GM18505 (cell line): ENCODE measurements at regions not wholly inside any gene's neighbourhood (a gene's known extent, or its start where the extent isn't known, plus 50 kb on each side); places are given as distances from the start of the nearest gene placed in this dataset.

Experiments used
- ATAC-seq: cut with Tn5 transposase; IDR thresholded peaks from one replicate; pipeline ENCODE4 v1.9.1; 2021; ENCODE audit not compliant: unreplicated experiment
- POLR2A ChIP-seq: IDR thresholded peaks from 4 replicates; pipeline ENCODE4 v1.6.1; 2011; ENCODE audit warnings: borderline replicate concordance; ENCODE audit not compliant: insufficient read depth, insufficient read length; ENCODE audit errors: extremely low read depth

DNA sequence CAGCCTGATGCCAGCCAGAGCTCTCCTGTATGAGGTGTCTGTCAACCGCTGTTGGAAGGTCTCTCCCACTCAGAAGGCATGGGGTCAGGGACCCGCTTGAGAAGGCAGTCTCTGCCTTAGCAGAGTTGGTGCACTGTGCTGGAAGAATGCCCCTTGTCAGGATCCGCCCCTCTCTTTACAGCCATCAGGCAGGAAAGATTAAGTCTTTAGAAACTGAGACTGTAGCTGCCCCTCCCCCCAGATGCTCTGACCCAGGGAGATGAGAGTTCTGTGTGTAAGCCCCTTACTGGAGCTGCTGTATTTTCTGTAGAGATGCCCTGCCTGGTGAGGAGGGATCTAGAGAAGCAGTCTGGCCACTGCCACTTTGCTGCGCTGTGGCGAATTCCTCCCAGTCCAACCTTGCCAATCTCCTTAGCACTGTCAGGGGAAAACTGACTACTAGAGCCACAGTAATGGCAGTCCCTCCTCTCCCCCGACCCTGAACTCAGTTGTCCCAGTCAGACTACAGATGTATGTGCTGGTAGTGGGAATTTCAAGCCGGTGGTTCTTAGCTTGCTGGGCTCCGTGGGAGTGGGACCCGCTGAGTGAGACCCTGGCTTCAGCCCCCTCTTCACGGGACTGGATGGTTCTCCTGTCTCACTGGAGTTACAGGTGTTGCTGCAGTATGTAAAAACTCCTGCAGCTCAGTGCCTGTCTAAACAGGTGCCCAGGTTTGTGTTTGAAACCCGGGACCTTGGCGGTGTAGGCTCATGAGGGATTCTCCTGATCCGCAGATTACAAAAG is 285.5 kb upstream of the ZWINT start:
- TF ChIP-seq POLR2A, result no peak
- ATAC-seq, result no peak

DNA sequence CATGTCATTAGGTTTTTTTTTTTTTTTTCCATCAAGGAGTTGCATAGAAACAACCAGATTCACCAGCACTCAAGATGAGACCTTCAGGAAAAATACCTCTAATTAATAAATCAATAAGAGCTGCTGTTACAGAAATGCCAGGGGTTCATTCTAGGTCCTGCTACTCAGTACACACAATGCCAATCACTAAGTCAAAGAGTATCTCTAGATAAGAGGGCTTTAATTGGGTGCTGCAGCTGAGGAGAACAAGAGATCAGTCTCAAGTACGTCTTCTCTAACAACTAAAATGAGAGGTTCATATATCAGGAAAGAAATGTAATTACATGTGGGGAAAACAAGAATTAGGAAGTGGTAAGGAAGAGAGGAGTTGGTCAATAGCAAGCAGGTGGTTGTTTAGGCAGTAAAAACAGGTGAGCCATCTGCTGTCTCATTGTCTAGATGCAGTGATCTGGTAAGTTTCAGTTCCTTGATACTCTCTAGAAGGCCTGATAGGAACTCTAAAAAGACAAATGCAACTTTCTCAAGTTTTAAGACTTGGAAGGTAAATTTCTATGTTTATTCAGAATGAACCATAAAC is 272.9 kb upstream of the ZWINT start:
- no peak for TF ChIP-seq POLR2A
- ATAC-seq, result peak; percentile 99

DNA sequence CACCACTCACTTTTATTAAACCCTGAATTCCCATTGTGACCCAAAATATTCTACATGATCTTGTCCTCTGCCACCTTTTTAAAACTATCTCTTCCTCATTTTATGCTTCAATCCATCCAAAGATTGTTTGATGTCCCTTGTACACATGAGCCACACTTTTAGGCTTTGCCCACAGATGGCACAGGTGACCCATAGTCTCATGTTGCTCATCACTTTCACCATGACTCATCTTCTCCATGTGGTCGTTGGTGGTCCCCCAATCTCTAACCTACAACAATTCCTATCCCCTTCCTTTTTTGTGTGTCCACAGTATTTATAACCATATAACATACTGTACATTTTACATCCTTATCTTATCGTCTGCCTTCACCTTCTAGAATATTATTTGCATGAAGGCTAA is 271.5 kb upstream of the ZWINT start:
- ATAC-seq, result peak; percentile 39
- no peak for TF ChIP-seq POLR2A

DNA sequence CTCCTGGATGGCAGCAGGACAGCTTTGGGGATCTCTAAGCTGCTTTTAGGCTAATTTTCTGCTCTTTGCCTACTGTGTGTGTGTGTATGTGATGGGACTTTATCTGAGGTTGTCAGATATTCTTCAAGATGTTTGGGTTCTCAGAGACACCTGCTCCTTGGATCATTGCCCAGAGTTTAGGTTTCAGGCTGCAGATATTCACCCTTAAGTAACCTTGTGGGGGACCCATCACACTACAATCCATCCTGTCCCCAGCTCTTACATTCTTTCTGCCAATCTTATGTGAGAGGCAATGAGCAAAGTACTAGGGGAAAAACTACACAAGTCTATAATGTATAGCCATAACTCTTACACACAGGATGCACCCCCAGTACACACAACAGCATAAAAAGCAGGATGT is 263.0 kb upstream of the ZWINT start:
- no peak for TF ChIP-seq POLR2A
- peak; percentile 77 for ATAC-seq

DNA sequence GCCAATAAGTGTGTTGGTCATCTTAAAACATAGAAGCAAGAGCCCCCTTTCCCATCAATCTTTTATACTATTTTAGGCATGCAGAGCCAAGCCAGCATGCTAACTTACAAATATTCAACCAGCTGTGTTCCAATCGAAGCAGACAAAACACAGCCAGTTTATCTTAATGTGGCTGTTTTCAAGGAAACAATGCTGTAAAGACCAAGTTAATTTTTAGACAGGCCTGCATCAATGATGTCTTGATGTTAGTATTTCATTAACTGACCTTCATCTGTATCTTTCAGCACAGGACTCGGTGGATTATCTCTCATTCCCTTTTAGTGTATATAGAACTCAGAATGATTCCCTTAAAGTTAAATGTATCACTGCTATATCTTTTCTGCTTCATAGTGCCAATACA is 262.0 kb upstream of the ZWINT start:
- no peak for ATAC-seq
- TF ChIP-seq POLR2A, result no peak

DNA sequence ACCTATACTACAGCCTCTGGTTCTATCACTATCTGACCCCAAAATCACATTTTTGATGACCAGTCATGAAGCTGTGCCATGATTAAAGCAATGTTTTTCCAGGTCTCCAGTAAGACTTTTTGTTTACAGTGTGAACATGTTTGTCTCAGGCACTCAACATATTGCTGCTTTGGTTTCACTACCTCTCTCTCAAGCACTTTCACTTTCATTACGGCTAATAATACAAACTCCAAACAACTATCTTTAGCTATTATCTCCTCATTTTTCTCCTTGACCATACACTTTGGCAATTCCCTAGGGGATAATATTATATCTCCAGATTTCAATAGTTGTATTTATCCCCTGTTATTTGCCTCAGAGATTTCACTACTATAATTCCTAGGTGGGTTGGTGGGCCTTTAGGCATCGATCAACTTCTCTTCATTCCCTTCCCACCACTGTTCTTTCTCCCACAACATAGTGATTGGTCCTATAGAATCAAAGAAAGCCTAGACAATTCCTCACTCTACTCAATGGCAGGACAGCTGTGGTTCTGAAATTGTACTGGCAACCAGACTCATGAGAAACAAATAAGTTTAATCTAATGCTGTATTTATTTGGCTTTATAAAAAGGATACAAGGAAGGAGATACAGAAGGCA is 261.4 kb upstream of the ZWINT start:
- TF ChIP-seq POLR2A, result no peak
- ATAC-seq, result peak; percentile 79

DNA sequence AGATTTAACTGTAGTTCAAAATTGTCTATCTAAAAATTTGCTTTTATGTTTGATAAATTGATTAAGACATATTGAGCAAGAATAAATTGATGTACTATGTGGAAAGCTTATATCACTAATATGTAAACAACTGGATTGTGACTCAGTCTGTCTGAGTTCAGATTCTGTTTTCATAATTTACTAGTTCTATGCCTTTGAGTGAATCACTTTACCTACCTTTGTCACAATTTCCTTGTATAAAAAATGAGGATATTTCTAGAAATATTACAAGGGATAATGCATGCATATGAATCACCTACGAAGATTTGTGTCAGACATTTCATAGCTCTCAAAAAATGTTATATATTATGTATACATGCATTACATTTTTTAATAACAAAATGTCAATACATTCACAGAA is 245.1 kb upstream of the ZWINT start:
- TF ChIP-seq POLR2A, result no peak
- ATAC-seq, result no peak

DNA sequence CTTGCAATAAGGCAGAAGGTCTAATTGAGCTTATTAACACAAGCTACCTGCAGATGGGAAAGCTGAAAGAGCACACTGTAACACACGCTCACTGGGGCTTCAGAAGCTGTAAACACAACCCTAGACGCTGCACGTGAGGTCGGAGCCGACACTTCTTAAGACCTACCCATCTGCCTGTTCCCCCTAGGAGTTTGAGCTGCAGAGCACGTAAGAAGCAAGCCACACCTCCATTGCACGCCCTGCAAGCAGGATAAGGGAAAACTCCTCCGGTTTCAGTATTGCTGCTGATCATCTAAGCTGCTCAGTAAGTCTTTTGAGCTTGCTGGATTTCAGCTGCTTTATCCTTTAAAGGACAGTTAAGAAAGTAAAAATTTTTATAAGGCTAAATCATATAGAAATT is 244.0 kb upstream of the ZWINT start:
- ATAC-seq, result no peak
- TF ChIP-seq POLR2A, result no peak

DNA sequence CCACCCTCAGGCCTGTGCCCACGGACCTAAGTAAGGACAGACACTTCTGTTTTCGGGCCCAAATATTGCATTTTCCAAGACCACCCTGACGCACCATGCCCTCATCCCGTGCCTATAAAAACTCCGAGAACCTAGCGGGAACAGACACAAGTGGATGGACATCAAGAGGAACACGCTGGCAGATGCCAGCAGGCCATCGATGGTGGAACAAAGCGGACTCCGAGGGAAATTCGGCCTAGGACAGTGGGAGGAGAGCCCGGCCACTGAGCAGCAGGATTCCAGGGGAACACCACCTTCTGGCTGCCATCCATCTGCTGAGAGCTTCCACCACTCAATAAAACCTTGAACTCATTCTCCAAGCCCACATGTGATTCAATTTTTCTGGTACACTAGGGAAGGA is 243.6 kb upstream of the ZWINT start:
- no peak for ATAC-seq
- TF ChIP-seq POLR2A, result no peak

DNA sequence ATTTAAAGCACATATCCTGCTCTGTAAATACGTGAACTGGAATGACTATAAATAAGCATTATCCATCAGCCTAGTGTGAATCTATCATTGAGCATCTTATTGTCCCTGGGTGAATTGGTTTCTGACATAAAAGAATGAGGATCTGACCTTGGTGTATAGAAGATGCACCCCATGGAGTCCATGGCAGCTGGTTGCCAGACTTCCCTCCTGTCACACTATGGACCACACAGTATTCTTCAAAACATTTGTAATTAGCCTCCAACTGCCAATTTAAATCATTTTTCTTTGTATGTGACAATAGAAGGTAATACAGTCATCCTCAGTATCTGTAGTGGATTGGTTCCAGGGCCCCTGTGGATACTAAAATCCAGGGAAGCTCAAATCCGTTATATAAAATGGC is 238.1 kb upstream of the ZWINT start:
- no peak for TF ChIP-seq POLR2A

DNA sequence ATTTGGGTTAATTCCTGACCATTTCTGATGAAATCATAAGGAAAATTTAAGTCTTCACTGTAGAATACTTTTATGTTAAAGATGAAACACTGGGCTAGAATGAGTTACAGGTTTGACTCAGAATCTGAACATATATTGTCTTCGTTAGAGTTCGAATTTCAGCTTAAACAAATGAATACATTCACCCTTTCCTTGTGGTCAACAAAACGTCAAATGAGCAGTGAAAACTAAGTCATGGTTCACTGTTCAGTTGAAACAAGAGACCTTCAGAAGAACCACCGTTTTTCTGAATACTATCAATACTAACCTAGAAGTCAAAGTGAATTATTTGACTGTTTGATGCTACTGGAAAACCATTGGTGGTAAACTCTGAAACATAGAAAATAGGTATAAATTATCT is 235.2 kb upstream of the ZWINT start:
- ATAC-seq, result no peak

More for the DNA sequence above, 238.1 kb upstream of the ZWINT start:
- ATAC-seq, result no peak

DNA sequence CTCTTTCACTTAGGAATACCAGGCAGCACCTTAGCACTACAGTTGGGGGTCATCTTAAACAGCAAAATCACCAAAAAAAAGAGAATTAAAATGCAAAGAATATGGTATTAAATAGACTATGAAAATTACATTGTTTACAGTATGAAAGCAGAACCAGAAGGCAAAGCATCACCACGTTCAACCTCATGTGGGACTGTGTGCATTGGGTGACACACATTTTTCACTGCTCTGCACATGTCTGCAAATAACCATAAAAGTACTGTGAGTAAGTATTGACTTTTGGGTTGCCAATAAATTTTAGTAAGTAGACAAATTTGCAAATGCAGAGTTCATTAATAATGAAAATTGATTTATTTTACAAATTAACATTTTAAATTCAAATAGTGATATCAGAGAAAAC is 232.1 kb upstream of the ZWINT start:
- no peak for TF ChIP-seq POLR2A
- no peak for ATAC-seq

More for the DNA sequence above, 235.2 kb upstream of the ZWINT start:
- TF ChIP-seq POLR2A, result no peak

DNA sequence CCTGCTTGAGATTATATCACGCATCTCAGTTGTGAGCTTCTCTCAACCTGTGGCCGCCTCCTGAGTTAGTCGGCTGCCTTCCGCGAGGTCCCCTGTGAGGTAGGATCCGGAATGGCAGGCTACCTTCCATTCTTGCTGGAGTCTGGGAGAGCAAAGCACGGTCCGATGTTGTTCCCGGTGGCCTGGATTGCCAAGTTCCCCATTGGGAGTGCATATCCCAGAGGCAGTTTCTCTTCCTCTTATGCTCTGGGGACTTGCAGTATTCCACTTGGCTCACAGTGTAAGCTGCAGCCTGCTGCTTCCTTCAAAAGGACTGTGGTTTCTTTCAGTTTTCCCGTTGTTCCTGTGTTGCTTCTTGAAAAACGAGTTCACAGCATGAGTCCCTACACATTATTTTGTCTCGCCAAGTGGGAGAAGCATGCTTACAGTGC is 225.4 kb upstream of the ZWINT start:
- no peak for ATAC-seq
- no peak for TF ChIP-seq POLR2A
